ENCODE measurements at regions not wholly inside any gene's neighbourhood (a gene's known extent, or its start where the extent isn't known, plus 50 kb on each side); places are given as distances from the start of the nearest gene placed in this dataset.

DNA sequence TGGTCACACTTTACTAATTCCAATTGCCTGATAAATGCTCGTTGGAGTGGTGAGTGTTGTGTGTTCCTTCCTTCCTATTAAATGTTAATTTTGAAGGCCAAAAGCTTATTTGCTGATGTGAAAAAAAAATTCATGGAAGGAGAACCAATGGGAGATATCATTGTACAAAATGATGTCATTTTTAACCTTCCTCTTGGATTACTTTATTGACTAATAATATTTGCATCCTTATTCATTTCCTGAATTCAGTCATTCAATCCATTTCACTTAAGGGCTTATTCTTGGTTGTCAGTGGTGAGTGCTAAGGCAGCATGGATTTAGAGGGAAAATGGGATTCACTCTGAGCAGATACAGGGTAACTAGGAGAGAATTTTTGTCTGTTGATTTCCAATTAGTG lies 216.0 kb upstream of the HTR2A start:
- TF ChIP-seq, protein P1, sequence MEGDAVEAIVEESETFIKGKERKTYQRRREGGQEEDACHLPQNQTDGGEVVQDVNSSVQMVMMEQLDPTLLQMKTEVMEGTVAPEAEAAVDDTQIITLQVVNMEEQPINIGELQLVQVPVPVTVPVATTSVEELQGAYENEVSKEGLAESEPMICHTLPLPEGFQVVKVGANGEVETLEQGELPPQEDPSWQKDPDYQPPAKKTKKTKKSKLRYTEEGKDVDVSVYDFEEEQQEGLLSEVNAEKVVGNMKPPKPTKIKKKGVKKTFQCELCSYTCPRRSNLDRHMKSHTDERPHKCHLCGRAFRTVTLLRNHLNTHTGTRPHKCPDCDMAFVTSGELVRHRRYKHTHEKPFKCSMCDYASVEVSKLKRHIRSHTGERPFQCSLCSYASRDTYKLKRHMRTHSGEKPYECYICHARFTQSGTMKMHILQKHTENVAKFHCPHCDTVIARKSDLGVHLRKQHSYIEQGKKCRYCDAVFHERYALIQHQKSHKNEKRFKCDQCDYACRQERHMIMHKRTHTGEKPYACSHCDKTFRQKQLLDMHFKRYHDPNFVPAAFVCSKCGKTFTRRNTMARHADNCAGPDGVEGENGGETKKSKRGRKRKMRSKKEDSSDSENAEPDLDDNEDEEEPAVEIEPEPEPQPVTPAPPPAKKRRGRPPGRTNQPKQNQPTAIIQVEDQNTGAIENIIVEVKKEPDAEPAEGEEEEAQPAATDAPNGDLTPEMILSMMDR (IDR thresholded peaks at IDR 0.05): no peak
- no peak for TF ChIP-seq POLR2A (IDR thresholded peaks at IDR 0.05)

All from heart left ventricle (tissue), 13 donors.